Karpas-422 (cell line): ENCODE measurements at regions not wholly inside any gene's neighbourhood (a gene's known extent, or its start where the extent isn't known, plus 50 kb on each side); places are given as distances from the start of the nearest gene placed in this dataset.

ENCODE experiments used
- DNase-seq: peaks from one replicate; pipeline ENCODE4 v3.0.0-alpha.2; 2015
- H2AFZ ChIP-seq: fragments of 200-600 bp; sonication (generic); 2 replicates; pipeline ENCODE4 v1.6.1; 2014; ENCODE audit warnings: antibody characterized with exemption, low read length, mixed read lengths
- H3K27ac ChIP-seq: fragments of 200-600 bp; sonication (generic); 2 replicates; pipeline ENCODE4 v1.5.1; 2014; ENCODE audit warnings: mild to moderate bottlenecking, low read length, moderate library complexity
- H3K27me3 ChIP-seq: fragments of 200-600 bp; sonication (generic); 2 replicates; pipeline ENCODE4 v1.6.1; 2014; ENCODE audit warnings: low read length, mixed read lengths
- H3K36me3 ChIP-seq: fragments of 200-600 bp; sonication (generic); 2 replicates; pipeline ENCODE4 v1.6.1; 2014; ENCODE audit warnings: low read length, mixed read lengths; ENCODE audit not compliant: insufficient read depth
- H3K4me1 ChIP-seq: fragments of 200-600 bp; sonication (generic); 2 replicates; pipeline ENCODE4 v1.6.1; 2014; ENCODE audit warnings: mild to moderate bottlenecking, low read length, mixed read lengths
- H3K4me2 ChIP-seq: fragments of 200-600 bp; sonication (generic); 2 replicates; pipeline ENCODE4 v1.6.1; 2014; ENCODE audit warnings: low read length, low read depth, mild to moderate bottlenecking; ENCODE audit not compliant: poor library complexity, severe bottlenecking
- H3K4me3 ChIP-seq: fragments of 200-600 bp; sonication (generic); 2 replicates; pipeline ENCODE4 v1.5.1; 2014; ENCODE audit warnings: mild to moderate bottlenecking, antibody characterized with exemption, low read length, mixed read lengths
- H3K79me2 ChIP-seq: fragments of 200-600 bp; sonication (generic); 2 replicates; pipeline ENCODE4 v1.6.1; 2014; ENCODE audit warnings: mild to moderate bottlenecking, low read length, mixed read lengths
- H3K9ac ChIP-seq: fragments of 200-600 bp; sonication (generic); 2 replicates; pipeline ENCODE4 v1.6.0; 2014; ENCODE audit warnings: low read length
- H3K9me2 ChIP-seq: fragments of 200-600 bp; sonication (generic), shearing (Covaris generic); replicated peaks from 2 replicates; pipeline ENCODE4 v1.6.0; 2014; ENCODE audit warnings: mild to moderate bottlenecking, low read length, moderate library complexity; ENCODE audit not compliant: insufficient read depth
- H3K9me3 ChIP-seq: fragments of 300-700, 200-600 bp; sonication (generic); 2 replicates; pipeline ENCODE4 v1.6.1; 2014; ENCODE audit warnings: low read length, mixed read lengths
- H4K20me1 ChIP-seq: fragments of 200-600 bp; sonication (generic); 2 replicates; pipeline ENCODE4 v1.6.1; 2014; ENCODE audit warnings: mild to moderate bottlenecking, antibody characterized with exemption, low read length, low read depth; ENCODE audit not compliant: insufficient read depth

GRCh38 chr10:52911163-52911562, 138.6 kb upstream of the MBL2 start:
- DNase-seq, result no peak
- no peak overlapping the region for H2AFZ ChIP-seq
- H3K79me2 ChIP-seq, result no peaks in the 10 kb centered on the region
- H3K9me3 ChIP-seq, result peaks cover 15% of the 10 kb centered on the region
- no peak overlapping the region for H3K9ac ChIP-seq
- no peak overlapping the region for H3K4me3 ChIP-seq
- no peak overlapping the region for H3K27ac ChIP-seq
- no peaks in the 10 kb centered on the region for H3K27me3 ChIP-seq
- no peaks in the 10 kb centered on the region for H3K4me1 ChIP-seq
- H3K9me2 ChIP-seq, result no peaks in the 10 kb centered on the region
- H4K20me1 ChIP-seq, result no peaks in the 10 kb centered on the region
- no peak overlapping the region for H3K4me2 ChIP-seq
- H3K36me3 ChIP-seq, result no peaks in the 10 kb centered on the region

- Histone ChIP-seq H3K27me3 (no peaks in the 10 kb centered on the region), H3K9ac (no peak overlapping the region), H3K9me2 (no peaks in the 10 kb centered on the region), H3K4me3 (no peak overlapping the region), H3K4me1 (no peaks in the 10 kb centered on the region), H3K9me3 (peaks cover 26% of the 10 kb centered on the region), H3K27ac (no peak overlapping the region), H3K79me2 (no peaks in the 10 kb centered on the region), H2AFZ (0 out of 2 replicates have a peak overlapping the region, but pooled peaks have one; percentile 28), H3K4me2 (no peak overlapping the region), H4K20me1 (no peaks in the 10 kb centered on the region), H3K36me3 (no peaks in the 10 kb centered on the region)
- no peak for DNase-seq
Observed at GRCh38 chr10:52908478-52908877, 135.9 kb upstream of the MBL2 start.

DNA sequence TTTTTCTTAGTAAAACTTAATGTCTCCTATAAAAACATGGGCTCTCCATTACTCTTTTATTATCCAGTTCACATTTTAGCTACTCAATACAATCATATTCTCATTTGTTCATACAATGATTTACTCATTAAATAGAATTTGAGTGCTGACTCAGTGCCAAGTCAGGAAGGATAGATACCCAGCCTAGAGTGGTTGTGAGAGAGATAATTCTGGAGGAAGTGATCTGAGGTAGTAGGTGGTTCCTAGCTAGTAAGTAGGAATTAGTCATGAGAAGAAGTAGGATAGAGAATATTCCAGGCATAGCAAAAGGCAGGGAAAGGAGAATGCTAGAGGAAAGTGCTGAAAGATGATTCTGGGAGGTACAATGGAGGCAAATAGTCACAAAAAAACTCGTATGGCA, 133.5 kb upstream of the MBL2 start:
- Histone ChIP-seq H3K27me3 (no peaks in the 10 kb centered on the region), H3K36me3 (no peaks in the 10 kb centered on the region)

DNA sequence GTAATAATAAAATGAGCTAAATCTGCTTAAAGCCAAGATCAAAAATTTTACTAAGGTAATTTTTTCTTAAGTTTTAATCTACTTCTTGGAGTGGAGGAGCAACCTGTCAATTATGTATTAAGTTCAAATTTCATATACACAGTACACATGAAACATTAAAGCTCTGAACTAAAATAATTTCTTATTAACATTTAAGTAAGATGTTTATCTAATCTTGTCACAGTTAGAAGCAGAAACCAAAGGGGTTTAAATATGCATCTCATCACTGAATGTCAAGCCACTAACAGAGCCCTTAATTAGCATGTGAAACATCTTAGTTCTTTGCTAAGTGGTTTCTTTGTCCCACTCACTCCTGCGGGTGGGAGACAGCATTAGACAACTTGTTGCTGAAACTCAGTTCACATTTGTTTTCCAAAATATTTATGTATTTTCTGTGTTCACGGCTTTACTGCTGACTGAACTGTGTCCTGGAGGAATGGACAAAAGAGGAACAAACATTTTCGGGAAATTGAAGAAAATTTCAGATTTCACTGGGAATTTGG, 130.9 kb upstream of the MBL2 start:
- Histone ChIP-seq H3K79me2 (no peaks in the 10 kb centered on the region), H3K4me3 (no peak overlapping the region), H3K36me3 (no peaks in the 10 kb centered on the region), H3K9me3 (peaks cover 25% of the 10 kb centered on the region), H3K27ac (no peak overlapping the region), H3K9ac (no peak overlapping the region), H3K4me1 (no peaks in the 10 kb centered on the region), H4K20me1 (no peaks in the 10 kb centered on the region), H3K27me3 (no peaks in the 10 kb centered on the region), H3K4me2 (no peak overlapping the region), H3K9me2 (no peaks in the 10 kb centered on the region), H2AFZ (no peak overlapping the region)
- DNase-seq, result no peak

More for the DNA sequence above, 133.5 kb upstream of the MBL2 start:
- Histone ChIP-seq H3K4me3 (no peak overlapping the region), H3K9me3 (peaks cover 19% of the 10 kb centered on the region), H3K9me2 (no peaks in the 10 kb centered on the region), H2AFZ (no peak overlapping the region), H3K4me1 (no peaks in the 10 kb centered on the region), H3K9ac (no peak overlapping the region), H4K20me1 (no peaks in the 10 kb centered on the region), H3K27ac (no peak overlapping the region), H3K4me2 (no peak overlapping the region), H3K79me2 (no peaks in the 10 kb centered on the region)
- no peak for DNase-seq

GRCh38 chr10:52900593-52900992, 128.0 kb upstream of the MBL2 start:
- Histone ChIP-seq H3K9me3 (peaks cover 23% of the 10 kb centered on the region), H3K27me3 (no peaks in the 10 kb centered on the region), H4K20me1 (no peaks in the 10 kb centered on the region), H3K4me3 (no peak overlapping the region), H3K79me2 (no peaks in the 10 kb centered on the region), H3K36me3 (no peaks in the 10 kb centered on the region), H3K4me2 (no peak overlapping the region), H2AFZ (no peak overlapping the region), H3K27ac (no peak overlapping the region), H3K9me2 (no peaks in the 10 kb centered on the region), H3K9ac (no peak overlapping the region), H3K4me1 (no peaks in the 10 kb centered on the region)
- no peak for DNase-seq

DNA sequence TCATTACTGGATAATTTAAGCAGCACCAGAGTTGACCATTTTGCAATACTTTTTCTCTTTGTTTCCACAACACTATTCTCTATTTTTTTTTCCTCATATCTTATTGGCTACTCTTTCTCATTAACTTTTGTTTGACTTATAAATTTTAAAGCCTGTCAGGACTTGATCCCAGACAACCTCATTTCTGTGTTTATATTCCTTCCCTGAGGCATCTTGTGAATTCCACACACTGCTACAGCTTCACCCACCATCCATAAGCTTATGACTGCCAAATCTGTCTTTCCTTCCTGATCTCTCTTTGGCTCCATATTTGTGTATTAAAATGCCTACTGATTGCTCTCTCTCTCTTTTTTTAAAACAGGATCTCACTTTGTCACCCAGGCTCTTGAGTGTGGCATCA, 124.6 kb upstream of the MBL2 start:
- no peaks in the 10 kb centered on the region for H3K36me3 ChIP-seq
- H3K9me3 ChIP-seq, result peaks cover 17% of the 10 kb centered on the region
- H3K27me3 ChIP-seq, result no peaks in the 10 kb centered on the region
- H3K4me2 ChIP-seq, result no peak overlapping the region
- no peak for DNase-seq
- no peak overlapping the region for H2AFZ ChIP-seq
- H3K27ac ChIP-seq, result no peak overlapping the region
- no peaks in the 10 kb centered on the region for H3K4me1 ChIP-seq
- H3K9me2 ChIP-seq, result no peaks in the 10 kb centered on the region
- no peaks in the 10 kb centered on the region for H3K79me2 ChIP-seq
- H3K9ac ChIP-seq, result no peak overlapping the region
- H4K20me1 ChIP-seq, result no peaks in the 10 kb centered on the region
- H3K4me3 ChIP-seq, result no peak overlapping the region

GRCh38 chr10:52895059-52895458, 122.5 kb upstream of the MBL2 start:
- no peaks in the 10 kb centered on the region for H4K20me1 ChIP-seq
- H3K9me2 ChIP-seq, result no peaks in the 10 kb centered on the region
- no peaks in the 10 kb centered on the region for H3K4me1 ChIP-seq
- H3K9me3 ChIP-seq, result peaks cover 18% of the 10 kb centered on the region
- H3K79me2 ChIP-seq, result no peaks in the 10 kb centered on the region
- H3K4me3 ChIP-seq, result no peak overlapping the region
- H3K36me3 ChIP-seq, result no peaks in the 10 kb centered on the region
- H3K27ac ChIP-seq, result no peak overlapping the region
- DNase-seq, result no peak
- no peak overlapping the region for H3K4me2 ChIP-seq
- H3K27me3 ChIP-seq, result no peaks in the 10 kb centered on the region
- H3K9ac ChIP-seq, result no peak overlapping the region
- H2AFZ ChIP-seq, result no peak overlapping the region

- Histone ChIP-seq H3K27ac (no peak overlapping the region), H3K4me3 (no peak overlapping the region), H3K9me3 (peaks cover 8% of the 10 kb centered on the region; the same call in 1 of the 2 replicates), H3K9ac (no peak overlapping the region), H3K4me2 (no peak overlapping the region), H3K4me1 (no peaks in the 10 kb centered on the region), H3K79me2 (no peaks in the 10 kb centered on the region), H3K9me2 (no peaks in the 10 kb centered on the region), H3K36me3 (no peaks in the 10 kb centered on the region), H4K20me1 (no peaks in the 10 kb centered on the region), H3K27me3 (no peaks in the 10 kb centered on the region), H2AFZ (no peak overlapping the region)
- no peak for DNase-seq
Observed at GRCh38 chr10:52890281-52890680, 117.7 kb upstream of the MBL2 start.

DNA sequence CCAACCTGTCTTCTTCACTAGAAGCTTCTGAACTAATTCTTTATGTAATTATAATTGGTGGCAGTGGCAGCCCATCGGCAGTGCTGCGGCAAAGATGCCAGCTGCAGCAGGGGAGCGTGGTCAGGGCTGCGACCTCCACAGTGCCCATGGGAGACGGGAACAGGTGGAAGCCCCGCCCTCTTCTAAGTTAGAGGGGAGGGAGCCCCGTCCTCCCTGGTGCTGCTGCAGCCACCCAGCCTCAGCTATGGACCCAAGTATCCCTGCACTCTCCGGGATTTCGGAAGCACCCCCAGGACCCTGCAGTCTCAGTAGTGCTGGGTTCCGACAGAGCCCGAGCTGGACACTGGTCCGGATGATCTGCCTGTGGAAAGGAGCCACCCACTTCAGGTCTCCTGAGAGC, 117.0 kb upstream of the MBL2 start:
- H3K36me3 ChIP-seq, result no peaks in the 10 kb centered on the region
- no peaks in the 10 kb centered on the region for H4K20me1 ChIP-seq
- H3K9me2 ChIP-seq, result no peaks in the 10 kb centered on the region
- H2AFZ ChIP-seq, result no peak overlapping the region
- H3K4me1 ChIP-seq, result no peaks in the 10 kb centered on the region
- no peak overlapping the region for H3K9ac ChIP-seq
- H3K4me2 ChIP-seq, result no peak overlapping the region
- peaks cover 8% of the 10 kb centered on the region; the same call in 1 of the 2 replicates for H3K9me3 ChIP-seq
- H3K27ac ChIP-seq, result no peak overlapping the region
- no peak for DNase-seq
- H3K4me3 ChIP-seq, result no peak overlapping the region
- no peaks in the 10 kb centered on the region for H3K27me3 ChIP-seq
- H3K79me2 ChIP-seq, result no peaks in the 10 kb centered on the region
